GM19025 (cell line): ENCODE measurements at regions not wholly inside any gene's neighbourhood (a gene's known extent, or its start where the extent isn't known, plus 50 kb on each side); places are given as distances from the start of the nearest gene placed in this dataset.
"Not testable (repeated sequence)": the region's sequence is repeated elsewhere in the genome, so short reads cannot be mapped to it uniquely, and the experiment has no call there.

Experiments used
- ATAC-seq: cut with Tn5 transposase; IDR thresholded peaks from one replicate; pipeline ENCODE4 v1.9.1; 2021; ENCODE audit warnings: mild to moderate bottlenecking, low read depth, moderate library complexity; ENCODE audit not compliant: unreplicated experiment

DNA sequence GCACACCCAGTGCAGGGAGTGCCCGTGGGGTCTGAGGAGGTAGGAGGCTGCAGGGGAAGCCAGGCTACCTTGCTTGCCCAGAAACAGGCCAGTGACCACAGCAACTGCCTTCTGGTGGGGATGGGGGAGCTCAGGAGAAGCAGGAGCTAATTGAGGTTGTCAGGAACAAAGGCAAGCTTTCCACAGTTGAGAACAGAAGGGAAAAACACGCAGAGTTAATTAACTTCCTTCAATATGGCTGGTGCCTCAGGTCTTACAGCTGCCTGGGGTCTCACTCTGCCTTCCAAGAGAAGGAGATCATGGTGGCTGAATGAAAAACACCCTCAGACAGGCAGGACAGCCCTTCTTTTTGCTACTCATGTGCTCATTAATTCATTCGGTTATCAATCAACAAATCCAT, 127.9 kb upstream of the SYT13 start:
- no peak for ATAC-seq

DNA sequence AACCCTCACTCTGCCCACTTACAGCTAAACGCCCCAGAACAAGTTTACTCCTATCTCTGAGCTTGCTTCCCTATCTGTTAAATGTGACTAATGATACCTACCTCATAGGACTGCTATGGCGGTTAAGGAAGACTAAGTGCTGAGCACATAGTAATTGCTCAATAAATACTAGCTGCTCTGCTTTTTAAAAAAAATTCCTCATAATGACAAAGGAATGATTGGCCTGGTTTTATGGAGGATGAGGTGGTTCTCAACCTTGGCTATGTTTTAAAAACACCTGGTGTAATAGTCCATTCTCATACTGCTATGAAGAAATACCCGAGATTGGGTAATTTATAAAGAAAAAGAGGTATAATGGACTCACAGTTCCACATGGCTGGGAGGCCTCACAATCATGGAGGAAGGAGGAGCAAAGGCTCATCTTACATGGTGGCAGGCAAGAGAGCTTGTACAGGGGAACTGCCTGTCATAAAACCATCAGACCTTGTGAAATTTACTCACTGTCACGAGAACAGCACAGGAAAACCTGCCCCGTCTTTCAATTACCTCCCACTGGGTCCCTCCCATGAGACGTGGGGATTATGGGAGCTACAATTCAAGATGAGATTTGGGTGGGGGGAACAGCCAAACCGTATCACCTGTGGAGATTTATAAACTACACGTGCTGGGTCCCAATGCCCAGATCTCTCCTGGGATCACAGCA, 127.2 kb upstream of the SYT13 start:
- no peak for ATAC-seq

DNA sequence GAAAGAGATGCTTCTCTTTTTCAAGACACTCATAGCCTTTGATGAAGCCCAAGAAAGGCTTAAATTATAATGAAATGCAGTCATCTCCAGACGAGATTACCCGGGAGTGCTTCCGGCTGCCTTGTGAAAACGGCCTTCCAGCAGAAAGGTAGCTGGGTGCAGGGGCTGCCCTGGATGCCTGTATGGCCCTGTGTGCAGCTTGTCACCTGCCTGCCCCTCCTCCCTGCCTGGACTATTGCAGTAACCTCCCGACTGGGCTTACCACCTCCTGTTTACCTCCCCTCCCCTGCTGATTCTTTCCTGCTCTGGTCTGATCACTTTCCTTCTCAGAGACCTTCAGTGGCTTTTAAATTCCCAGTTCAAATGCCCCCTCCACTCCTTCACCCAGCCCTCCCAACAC, 126.4 kb upstream of the SYT13 start:
- no peak for ATAC-seq

DNA sequence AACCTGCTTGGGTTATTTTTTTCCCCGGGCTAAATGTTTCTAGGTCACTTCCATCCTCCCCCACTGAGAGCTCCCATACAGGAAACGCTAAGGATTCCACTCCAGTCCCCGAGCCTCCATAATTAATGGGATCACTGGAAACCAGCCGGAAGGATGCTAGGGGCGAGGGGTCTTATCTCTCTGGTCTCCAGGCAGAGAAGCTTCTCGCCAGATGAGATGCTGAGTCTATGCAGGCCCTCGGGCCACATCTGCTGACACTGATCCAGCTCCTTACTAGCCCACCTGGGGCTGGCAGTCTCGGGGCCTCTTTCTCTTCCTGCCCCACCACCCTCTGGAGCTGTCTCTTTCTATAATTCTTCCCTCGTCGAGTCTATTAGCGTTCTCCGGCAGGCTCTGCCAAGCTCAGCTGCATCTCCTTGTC, 125.9 kb upstream of the SYT13 start:
- no peak for ATAC-seq

DNA sequence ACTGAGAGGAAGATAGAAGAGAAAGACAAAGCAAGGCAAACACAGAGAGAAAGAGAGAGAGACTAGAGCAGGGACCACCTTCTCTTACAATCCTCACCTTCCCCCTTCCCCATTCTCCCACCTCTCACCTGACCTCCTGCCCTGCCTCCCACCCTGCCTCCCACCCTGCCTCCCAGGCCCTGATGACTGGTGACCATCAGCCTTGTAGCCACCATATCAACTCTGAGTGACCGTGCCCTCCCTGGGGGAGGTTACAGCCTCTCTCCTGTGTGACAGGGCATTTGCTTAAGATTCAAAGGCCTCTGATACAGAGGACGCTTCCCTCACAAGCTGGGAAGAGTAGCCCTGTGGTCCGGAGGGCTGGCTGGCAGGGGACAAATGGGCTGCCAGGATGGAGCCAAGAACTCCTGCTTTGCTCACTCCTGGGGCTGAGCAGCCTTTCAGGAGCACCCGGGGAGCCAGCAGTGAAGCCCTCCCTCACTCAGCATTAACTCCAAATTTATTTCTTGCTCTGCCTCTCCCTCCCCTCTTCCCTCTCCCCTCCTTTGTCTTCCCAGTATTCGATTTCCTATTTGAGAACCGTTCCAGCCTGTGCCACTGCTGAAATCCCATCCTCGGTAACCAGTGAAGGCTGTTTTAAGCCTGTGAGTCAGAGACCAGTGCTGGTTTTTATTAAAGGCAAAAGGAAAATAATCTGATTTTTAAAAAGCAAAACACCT, 125.2 kb upstream of the SYT13 start:
- ATAC-seq: no peak

DNA sequence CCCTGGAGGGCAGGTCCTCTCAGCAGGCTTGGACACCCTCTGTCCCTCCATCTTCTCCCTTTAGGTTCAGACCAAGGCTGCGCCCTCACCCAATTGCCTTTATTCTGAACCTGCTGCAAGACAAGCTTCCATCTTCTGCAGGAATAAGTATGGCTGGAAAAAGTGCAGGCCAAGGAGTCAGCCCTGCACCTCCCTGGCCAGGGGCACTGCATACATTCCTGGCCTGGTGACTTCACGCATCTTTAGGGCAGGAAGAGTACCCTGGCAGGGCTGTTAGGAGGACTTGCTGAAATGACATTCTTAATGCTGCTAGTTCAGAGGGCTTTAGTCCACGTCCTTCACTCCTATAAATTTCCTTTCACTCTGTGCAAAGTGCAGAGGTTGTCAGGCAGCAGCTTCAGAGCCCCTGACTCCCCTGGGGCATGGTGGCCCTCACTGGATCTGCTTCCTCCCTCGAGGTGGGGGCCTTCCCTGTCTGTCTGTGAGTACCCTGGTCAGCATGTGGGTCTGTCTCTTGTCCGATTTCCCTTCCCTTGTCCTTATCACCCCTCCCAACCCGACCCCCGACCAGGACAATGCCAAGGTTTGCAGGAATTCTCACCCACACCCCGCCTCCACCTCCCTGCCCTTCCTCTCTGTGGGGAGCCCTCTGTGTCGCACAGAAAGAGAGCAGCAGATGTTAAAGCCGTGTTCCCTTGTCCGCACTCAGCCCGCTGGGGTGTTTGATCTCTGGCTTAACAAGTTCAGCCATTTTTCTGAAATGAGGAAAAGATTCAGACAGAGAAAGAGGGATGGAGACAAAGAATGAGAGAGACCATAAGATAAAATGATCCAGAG, 124.5 kb upstream of the SYT13 start:
- ATAC-seq: no peak

DNA sequence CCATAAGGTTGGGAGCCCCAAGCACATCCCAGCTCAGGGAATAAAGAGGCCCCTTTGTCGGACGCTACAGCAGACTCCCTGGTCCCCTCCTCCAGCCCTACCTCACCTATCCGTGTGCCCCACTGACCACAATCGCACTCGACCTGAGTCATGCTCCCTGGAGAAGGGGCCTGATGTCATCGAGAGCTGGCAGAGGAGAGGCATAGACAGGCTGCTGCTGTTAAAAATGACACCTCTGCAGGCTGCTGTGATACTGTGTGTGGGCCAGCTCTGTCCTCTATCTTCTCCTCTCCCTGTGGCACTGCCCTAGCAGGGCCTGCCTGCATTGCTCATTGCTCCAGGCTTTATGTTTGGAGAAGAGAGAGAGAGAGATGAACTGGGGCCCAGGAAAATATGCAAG, 123.4 kb upstream of the SYT13 start:
- no peak for ATAC-seq

DNA sequence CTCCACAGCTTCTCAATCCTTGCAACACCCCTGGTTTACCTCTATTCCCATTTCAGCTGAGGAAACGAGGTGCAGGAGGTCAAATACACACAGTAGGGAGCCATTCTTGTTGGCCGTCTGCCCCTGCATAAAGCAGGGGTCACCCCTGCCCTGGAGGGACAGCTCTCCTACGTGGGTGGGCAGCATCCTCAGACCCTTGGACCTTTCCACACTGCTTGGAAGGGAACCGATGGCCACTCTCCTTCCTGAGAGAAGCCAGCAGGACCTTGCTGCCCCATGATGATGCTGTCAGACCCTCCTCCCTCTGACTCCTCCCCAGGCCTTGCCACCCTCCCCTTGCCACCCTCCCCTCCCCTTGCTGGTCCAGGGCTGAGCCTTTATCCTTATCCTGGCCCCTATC, 121.1 kb upstream of the SYT13 start:
- no peak for ATAC-seq

DNA sequence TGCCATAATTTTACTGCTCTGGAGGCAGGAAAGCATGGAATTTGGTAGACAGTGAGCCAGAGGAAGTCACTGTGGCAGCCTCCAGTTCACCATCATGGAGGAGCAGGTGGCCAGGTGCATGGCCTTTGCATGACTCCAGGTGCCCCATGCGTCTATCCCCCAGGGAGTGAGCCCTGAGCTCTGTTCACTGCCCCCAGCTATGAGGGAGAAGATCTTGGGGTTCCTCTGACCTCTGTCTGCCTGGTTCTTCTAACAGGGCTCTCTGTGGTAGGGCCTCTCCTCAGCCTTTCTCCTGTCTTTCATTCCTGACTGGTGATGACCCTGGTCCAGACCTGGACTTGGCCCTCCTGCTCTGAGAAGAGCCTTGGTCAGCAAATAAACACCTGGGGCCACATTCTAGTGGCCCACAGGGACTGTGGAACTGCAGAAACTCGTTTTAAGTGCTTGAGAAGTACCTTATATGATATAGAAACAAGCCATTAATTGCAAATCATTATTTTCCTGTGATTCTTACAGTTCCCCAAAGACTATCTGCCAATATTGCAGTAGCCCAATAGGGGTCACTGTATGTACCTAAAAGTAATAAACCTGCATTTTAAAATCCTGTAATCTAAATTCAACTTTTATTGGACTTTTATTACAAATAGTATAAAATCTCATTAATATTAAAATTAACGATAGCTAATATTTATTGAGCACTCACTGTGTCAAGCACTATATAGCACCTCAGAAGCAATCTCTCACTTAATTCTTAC, 120.0 kb upstream of the SYT13 start:
- no peak for ATAC-seq

DNA sequence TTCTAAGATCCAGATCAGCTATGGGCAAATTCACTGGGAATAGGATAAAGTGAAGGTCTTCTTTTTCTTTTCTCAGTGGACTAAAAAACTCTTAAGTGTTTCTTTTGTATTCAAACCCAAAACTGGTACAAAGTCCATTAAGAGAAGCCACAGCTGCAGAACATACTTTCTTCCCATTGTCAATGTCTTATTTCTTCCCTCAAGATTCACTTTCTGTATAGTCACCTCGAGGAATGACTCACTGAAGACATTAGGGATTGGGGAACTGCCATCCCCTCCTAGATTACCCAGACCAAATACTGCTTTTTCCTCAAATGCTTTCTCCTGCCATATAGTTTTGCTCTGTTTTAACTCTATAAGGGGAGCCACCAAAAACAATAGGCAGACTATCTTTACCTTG, 117.4 kb upstream of the SYT13 start:
- not testable (repeated sequence) for ATAC-seq

DNA sequence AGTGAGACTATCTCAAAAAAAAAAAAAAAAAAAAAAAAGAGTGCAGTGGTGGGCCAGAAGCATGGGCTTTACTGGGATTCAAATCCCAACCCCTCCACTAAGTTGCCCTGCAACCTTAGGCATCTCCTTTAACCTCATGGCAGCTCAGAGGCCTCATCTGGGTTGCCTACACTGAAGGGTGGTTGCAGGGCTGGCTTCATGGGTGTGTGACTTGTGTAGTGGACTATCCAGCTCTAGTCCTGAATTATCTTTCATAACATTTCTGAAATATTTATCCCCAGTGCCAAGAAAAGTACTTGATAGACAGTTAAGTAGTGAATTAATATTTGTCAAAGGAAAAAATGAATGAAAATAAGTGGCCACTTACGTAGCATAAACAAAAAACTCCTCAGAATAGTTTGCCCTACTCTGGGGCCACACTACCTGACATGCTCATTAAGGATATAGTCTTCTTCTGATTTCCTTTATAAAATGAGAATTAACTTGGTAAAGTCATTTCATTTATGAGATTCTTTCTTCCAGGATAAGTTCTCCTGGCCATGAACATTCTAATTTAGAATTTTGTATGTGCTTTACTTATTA, 116.0 kb upstream of the SYT13 start:
- ATAC-seq: no peak

DNA sequence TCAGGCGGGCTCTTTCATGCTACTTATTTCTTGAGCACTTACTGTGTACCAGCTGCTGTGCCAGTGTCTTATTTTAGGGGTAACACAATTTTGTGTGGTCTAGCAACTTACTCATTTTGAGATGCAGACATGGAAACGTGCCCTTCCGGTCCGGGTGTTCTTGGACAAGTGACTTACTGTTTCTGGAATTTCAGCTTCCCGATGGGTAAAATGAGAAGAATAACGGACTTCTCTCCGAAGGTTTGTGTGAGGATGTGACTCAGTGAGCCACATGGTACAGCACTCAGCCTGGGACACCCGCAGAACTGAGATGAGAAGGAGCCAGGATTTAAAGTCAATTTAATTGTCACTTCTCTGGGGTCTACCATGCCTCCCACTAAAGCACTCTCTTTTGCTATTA, 114.5 kb upstream of the SYT13 start:
- no peak for ATAC-seq

DNA sequence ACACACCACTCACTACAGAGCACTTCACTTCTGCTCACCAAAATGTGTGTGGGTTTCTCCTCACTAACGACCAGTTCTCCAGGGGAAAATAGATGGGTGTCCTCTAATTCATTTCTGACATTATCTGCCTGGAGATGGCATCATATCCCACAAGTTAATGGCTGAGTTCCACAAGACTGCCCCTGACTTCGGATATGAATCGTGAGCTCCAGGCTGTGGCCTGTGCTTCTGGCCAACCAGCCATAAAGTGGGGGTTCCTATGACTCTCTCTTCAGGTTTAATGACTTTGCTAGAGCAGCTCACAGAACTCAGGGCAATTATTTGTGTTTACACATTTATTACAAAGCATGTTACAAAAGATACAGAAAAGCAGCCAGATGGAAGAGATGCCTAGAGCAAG, 113.0 kb upstream of the SYT13 start:
- ATAC-seq: no peak

DNA sequence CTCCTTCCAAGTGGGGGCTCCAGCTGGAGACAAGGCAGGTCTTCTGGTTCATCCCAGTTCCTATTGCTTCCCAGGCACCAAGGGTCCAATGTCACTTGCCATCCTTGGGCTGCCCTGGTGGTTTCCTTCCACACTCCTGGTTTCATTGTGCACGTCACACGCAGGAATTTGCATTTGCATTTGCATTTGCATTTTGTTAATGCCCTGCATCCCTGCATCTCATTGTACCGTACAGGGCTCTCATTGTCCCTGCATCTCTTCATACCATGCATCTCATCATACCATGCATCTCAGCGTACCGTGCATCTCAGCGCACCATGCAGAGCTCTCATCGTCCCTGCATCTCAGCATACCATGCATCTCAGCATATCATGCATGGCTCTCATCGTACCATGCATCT, 112.2 kb upstream of the SYT13 start:
- no peak for ATAC-seq

DNA sequence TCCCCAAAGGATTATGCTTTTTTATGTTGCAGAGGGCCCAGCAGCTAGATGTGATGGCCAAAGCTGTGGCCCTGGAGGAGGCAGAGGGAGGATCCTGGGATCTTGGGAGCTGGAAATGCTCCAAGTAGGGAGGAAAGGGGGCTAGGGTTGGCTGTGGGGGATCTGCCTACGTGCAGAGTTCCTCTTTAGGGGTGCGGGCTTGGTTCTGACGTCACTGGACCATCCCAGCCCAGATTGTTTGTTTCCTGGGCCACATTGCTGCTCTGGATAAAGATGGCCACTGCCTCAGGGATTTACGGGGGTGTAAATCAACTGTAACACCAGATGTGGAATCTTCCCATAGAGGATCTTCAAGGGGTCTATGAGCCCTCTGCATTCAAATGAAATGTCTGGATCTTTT, 110.3 kb upstream of the SYT13 start:
- ATAC-seq: no peak

DNA sequence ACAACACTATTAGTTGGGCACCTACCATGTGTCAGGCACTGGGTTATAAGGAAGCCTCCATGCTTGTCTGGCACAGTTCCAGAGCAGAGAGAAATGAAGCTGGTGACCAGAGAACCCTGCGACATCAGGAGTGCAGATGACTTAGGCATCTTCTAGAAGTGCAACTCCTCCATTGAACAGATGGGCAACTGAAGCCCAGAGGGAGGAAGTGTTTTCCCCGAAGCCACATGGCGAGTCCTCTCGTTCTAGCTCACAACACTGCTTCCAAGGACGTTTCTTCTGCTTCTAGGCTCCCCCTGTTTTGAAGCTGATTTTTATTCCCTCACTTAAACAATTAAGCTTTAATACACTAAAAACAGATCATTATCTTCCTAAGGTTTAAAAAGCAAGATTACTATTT, 109.8 kb upstream of the SYT13 start:
- ATAC-seq: no peak

DNA sequence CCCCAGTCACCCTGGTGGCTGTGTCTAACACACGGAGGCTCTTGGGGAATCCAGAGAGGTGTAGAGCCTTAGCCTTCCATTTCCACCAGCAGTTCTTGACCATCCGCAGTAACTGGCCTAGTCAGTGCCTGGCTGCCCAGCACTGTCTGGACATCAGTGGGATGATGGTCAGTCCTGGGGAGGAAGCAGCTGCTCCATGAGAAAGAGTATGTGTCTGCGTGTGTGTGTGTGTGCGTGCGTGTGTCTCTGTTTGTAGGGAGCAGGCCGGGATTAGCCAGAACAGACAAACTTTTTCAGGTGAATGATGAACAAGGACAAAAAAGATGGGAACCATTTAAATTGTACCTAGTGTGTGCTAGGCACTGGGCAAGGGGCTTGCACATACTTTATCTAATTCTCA, 109.3 kb upstream of the SYT13 start:
- ATAC-seq: no peak

DNA sequence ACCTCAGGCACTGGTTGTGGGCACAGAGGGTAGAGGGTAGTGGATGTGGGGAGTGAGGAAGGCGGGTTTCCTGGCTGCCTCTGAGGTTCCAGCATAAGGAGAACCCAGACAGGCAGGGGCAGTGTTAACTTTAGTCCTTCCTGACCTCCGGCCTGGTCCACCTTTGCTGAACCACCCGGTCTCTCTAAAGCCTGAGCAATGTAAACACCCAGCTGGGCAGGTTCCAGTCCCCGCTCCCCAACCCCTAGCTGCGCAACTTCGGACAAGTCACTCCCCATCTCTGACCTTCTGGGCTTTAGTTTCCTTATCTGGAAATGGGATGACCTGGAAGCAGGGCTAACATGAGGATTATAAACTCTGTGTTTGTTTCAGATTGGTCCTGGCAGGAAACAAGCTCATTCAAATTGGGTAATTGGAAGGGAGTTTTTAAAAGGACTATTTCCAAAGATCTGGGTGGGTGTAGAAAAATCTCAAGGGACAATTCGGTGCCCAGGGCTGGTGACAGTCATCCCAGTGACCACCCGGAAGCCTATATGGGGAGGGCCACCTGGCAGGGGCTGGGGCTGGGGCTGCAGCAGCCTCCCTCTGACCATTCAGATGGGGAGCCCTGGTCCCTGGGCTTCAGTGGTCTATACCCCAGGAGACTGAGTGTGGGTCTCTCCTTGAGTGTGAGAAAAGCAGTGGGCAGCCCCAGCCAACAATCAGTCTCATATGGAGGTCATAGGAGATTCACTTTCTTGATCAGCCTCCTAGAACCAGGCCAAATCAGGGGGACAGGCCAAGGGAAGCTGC, 108.3 kb upstream of the SYT13 start:
- ATAC-seq: no peak

DNA sequence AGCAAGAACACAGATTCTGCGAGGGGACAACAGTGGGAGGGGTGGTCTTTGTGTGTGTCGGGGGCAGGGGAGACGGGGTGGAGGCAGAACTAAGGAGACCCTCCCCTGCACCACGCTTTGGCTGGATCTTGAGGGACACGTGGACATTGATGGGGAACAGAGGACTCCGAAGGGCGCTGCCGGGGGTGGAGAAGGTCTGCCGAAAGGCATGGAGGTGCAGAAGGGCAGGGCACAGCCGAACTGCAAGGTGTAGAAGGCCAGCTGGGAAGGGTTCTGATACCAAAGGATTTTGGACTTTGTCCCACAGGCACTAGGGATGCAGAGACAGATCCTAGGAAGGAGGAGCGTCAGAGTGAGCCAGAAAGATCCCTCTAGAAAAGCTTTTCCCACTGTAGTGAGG, 107.7 kb upstream of the SYT13 start:
- no peak for ATAC-seq

DNA sequence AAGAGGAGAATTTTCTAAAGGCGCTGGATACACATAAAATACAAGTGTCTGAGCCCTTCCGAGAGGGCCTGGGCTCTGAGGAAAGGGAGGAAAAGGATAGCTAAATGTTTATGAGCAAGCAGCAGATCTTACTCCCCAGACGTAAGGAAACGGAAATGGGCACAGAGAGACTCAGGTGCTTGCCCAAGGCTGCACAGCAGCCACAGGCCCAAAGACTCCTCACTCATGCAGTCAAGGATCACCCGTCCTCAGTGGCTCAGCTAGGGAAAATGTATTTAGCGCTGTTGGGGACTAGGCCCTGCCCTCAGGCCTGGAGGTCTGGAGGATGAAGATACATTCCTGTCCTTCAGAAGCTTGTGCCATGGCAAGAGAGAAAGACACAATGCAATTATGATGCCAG, 107.2 kb upstream of the SYT13 start:
- ATAC-seq: no peak
